H9 (cell line): ENCODE measurements at regions not wholly inside any gene's neighbourhood (a gene's known extent, or its start where the extent isn't known, plus 50 kb on each side); places are given as distances from the start of the nearest gene placed in this dataset.
"Not testable (repeated sequence)": the region's sequence is repeated elsewhere in the genome, so short reads cannot be mapped to it uniquely, and the experiment has no call there.

ENCODE experiments used
- DNase-seq: peaks from one replicate; pipeline ENCODE4 v3.0.0-alpha.2; 2017
- H2AFZ ChIP-seq: one replicate; pipeline ENCODE4 v1.6.1; 2013; ENCODE audit warnings: mild to moderate bottlenecking, low read length, control low read depth, moderate library complexity
- H2AK5ac ChIP-seq: 2 replicates; pipeline ENCODE4 v1.6.1; 2013; ENCODE audit warnings: low read length, control low read depth, mixed read lengths; ENCODE audit not compliant: insufficient read length
- H2BK120ac ChIP-seq: one replicate; pipeline ENCODE4 v1.6.1; 2013; ENCODE audit warnings: low read depth, mild to moderate bottlenecking, low read length, control low read depth, inconsistent platforms; ENCODE audit not compliant: poor library complexity, severe bottlenecking
- H2BK12ac ChIP-seq: 2 replicates; pipeline ENCODE4 v1.6.1; 2013; ENCODE audit warnings: low read length, control low read depth, mixed read lengths, low read depth; ENCODE audit not compliant: insufficient read length
- H2BK15ac ChIP-seq: 2 replicates; pipeline ENCODE4 v1.6.1; 2013; ENCODE audit warnings: low read depth, low read length, control low read depth
- H2BK20ac ChIP-seq: one replicate; pipeline ENCODE4 v1.6.1; 2013; ENCODE audit warnings: low read depth, mild to moderate bottlenecking, low read length, control low read depth, inconsistent platforms; ENCODE audit not compliant: poor library complexity, severe bottlenecking
- H2BK5ac ChIP-seq: 2 replicates; pipeline ENCODE4 v1.6.1; 2013; ENCODE audit warnings: low read length, control low read depth, mixed read lengths; ENCODE audit not compliant: insufficient read length
- H3K14ac ChIP-seq: 2 replicates; pipeline ENCODE4 v1.6.1; 2013; ENCODE audit warnings: low read length, control low read depth; ENCODE audit not compliant: insufficient read depth
- H3K18ac ChIP-seq: 2 replicates; pipeline ENCODE4 v1.6.1; 2013; ENCODE audit warnings: low read depth, mild to moderate bottlenecking, mixed read lengths, low read length, control low read depth; ENCODE audit not compliant: insufficient read length
- H3K23ac ChIP-seq: 2 replicates; pipeline ENCODE4 v1.6.1; 2013; ENCODE audit warnings: low read length, control low read depth, mixed read lengths, low read depth; ENCODE audit not compliant: insufficient read length
- H3K23me2 ChIP-seq: 2 replicates; pipeline ENCODE4 v1.6.1; 2013; ENCODE audit warnings: low read depth, mild to moderate bottlenecking, mixed read lengths, low read length, control low read depth; ENCODE audit not compliant: insufficient read length, poor library complexity, severe bottlenecking
- H3K27ac ChIP-seq: 2 replicates; pipeline ENCODE4 v1.5.1; 2013; ENCODE audit warnings: low read length, control low read depth, mixed read lengths, low read depth; ENCODE audit not compliant: insufficient read length
- H3K27me3 ChIP-seq: 2 replicates; pipeline ENCODE4 v1.6.1; 2013; ENCODE audit warnings: low read length, control low read depth, inconsistent platforms; ENCODE audit not compliant: insufficient read depth
- H3K4ac ChIP-seq: 2 replicates; pipeline ENCODE4 v1.6.1; 2013; ENCODE audit warnings: low read depth, mild to moderate bottlenecking, control low read depth, inconsistent platforms, low read length, moderate library complexity
- H3K4me1 ChIP-seq: 2 replicates; pipeline ENCODE4 v1.6.1; 2013; ENCODE audit warnings: low read length, control low read depth, inconsistent platforms; ENCODE audit not compliant: insufficient read depth
- H3K4me2 ChIP-seq: 2 replicates; pipeline ENCODE4 v1.6.1; 2013; ENCODE audit warnings: low read length, control low read depth, mixed read lengths; ENCODE audit not compliant: insufficient read length, insufficient read depth
- H3K56ac ChIP-seq: 2 replicates; pipeline ENCODE4 v1.6.1; 2013; ENCODE audit warnings: low read depth, mild to moderate bottlenecking, mixed read lengths, low read length, control low read depth; ENCODE audit not compliant: insufficient read length
- H3K79me1 ChIP-seq: 2 replicates; pipeline ENCODE4 v1.6.1; 2013; ENCODE audit warnings: low read depth, mild to moderate bottlenecking, moderate library complexity, low read length, control low read depth, inconsistent platforms; ENCODE audit not compliant: insufficient read depth, poor library complexity, severe bottlenecking
- H3K79me2 ChIP-seq: 2 replicates; pipeline ENCODE4 v1.6.1; 2013; ENCODE audit warnings: low read length, control low read depth, inconsistent platforms; ENCODE audit not compliant: insufficient read depth
- H3K9ac ChIP-seq: 2 replicates; pipeline ENCODE4 v1.6.1; 2013; ENCODE audit warnings: low read length, control low read depth, mixed read lengths; ENCODE audit not compliant: insufficient read length; ENCODE audit errors: extremely low read depth
- H3K9me3 ChIP-seq: one replicate; pipeline ENCODE4 v1.6.1; 2013; ENCODE audit warnings: low read depth, low read length, inconsistent platforms; ENCODE audit not compliant: control insufficient read depth
- H3T11ph ChIP-seq: one replicate; pipeline ENCODE4 v1.6.1; 2013; ENCODE audit warnings: mild to moderate bottlenecking, low read length, control low read depth, inconsistent platforms
- H4K20me1 ChIP-seq: one replicate; pipeline ENCODE4 v1.6.1; 2013; ENCODE audit not compliant: control insufficient read depth, insufficient read length, insufficient read depth
- H4K5ac ChIP-seq: 2 replicates; pipeline ENCODE4 v1.6.1; 2013; ENCODE audit warnings: low read depth, mild to moderate bottlenecking, mixed read lengths, low read length, control low read depth; ENCODE audit not compliant: insufficient read length
- H4K8ac ChIP-seq: replicated peaks from 2 replicates; pipeline ENCODE4 v1.6.1; 2013; ENCODE audit warnings: low read length, control low read depth, mixed read lengths, low read depth; ENCODE audit not compliant: insufficient read length
- H4K91ac ChIP-seq: 2 replicates; pipeline ENCODE4 v1.6.1; 2013; ENCODE audit warnings: low read depth, mild to moderate bottlenecking, moderate library complexity, mixed read lengths, low read length, control low read depth; ENCODE audit not compliant: insufficient read length
- H3K27ac Mint-ChIP-seq, 3 experiments: 2 replicates in 2 of 3; 3 replicates in 1 of 3; pipeline ENCODE4 v1.8.0; 2020 to 2021; ENCODE audit warnings: mixed read lengths in 3 of 3, mild to moderate bottlenecking in 1 of 3, moderate library complexity in 1 of 3
- H3K27me3 Mint-ChIP-seq: 2 replicates; pipeline ENCODE4 v1.8.0; 2021; ENCODE audit warnings: low read depth, mild to moderate bottlenecking, moderate library complexity, mixed read lengths
- H3K36me3 Mint-ChIP-seq, 3 experiments: 2 replicates in 2 of 3; 3 replicates in 1 of 3; pipeline ENCODE4 v1.8.0; 2020 to 2021; ENCODE audit warnings: low read depth in 3 of 3, mixed read lengths in 3 of 3; ENCODE audit not compliant: insufficient read depth in 1 of 3
- H3K4me1 Mint-ChIP-seq, 2 experiments: 2 replicates each; pipeline ENCODE4 v1.8.0; 2020; ENCODE audit warnings: mixed read lengths in 2 of 2
- H3K4me3 Mint-ChIP-seq, 2 experiments: 2 replicates in 1 of 2; 3 replicates in 1 of 2; pipeline ENCODE4 v1.8.0; 2020 to 2021; ENCODE audit warnings: mild to moderate bottlenecking in 2 of 2, mixed read lengths in 2 of 2, moderate library complexity in 1 of 2
- H3K9me3 Mint-ChIP-seq, 2 experiments: 2 replicates in 1 of 2; 3 replicates in 1 of 2; pipeline ENCODE4 v1.8.0; 2020; ENCODE audit warnings: mild to moderate bottlenecking in 2 of 2, mixed read lengths in 2 of 2, moderate library complexity in 1 of 2
- WGBS: extraction: QIAGEN DNeasy Blood & Tissue Kit; methylation state at CpG from one replicate; pipeline ENCODE4 v1.1.7; 2013; ENCODE audit warnings: missing lambda C conversion rate, low lambda C conversion rate, mixed read lengths; ENCODE audit not compliant: insufficient read length; ENCODE audit errors: extremely low coverage; 5-methylcytosine and 5-hydroxymethylcytosine counted together
- TF ChIP-seq, protein P1 (sequence below): fragments of 200-600 bp; sonication (generic); conservative IDR thresholded peaks from 3 replicates; pipeline ENCODE4 v1.8.0; 2021; ENCODE audit warnings: antibody characterized with exemption, mild to moderate bottlenecking

GRCh38 chr1:79895573-79895972 is 889.0 kb upstream of the ADGRL4 start:
- Histone ChIP-seq H3K23me2 (no peaks in the 10 kb centered on the region), H4K5ac (no peak overlapping the region), H2BK15ac (no peak overlapping the region), H3K27ac (no peak overlapping the region), H2BK120ac (no peak overlapping the region), H3K79me2 (no peaks in the 10 kb centered on the region), H3K56ac (no peak overlapping the region), H3K9me3 (no peaks in the 10 kb centered on the region), H4K8ac (no peak overlapping the region), H4K91ac (no peak overlapping the region), H3K79me1 (no peaks in the 10 kb centered on the region), H3K4ac (no peak overlapping the region), H3K14ac (no peak overlapping the region), H2BK12ac (no peak overlapping the region), H3K27me3 (no peaks in the 10 kb centered on the region), H3K4me2 (no peak overlapping the region), H2BK20ac (no peak overlapping the region), H2AK5ac (no peak overlapping the region), H3T11ph (no peak overlapping the region), H2BK5ac (no peak overlapping the region), H4K20me1 (no peaks in the 10 kb centered on the region), H3K4me1 (no peaks in the 10 kb centered on the region), H3K9ac (no peak overlapping the region), H2AFZ (no peak overlapping the region), H3K23ac (no peak overlapping the region), H3K18ac (no peak overlapping the region)
- no peak overlapping the region for H3K4me3 Mint-ChIP-seq
- peaks cover 10 to 12% of the 10 kb centered on the region in 2 experiments; a peak in 4 of 5 replicates for H3K9me3 Mint-ChIP-seq
- no peak for DNase-seq
- no peak overlapping the region for H3K27ac Mint-ChIP-seq
- TF ChIP-seq, protein P1, sequence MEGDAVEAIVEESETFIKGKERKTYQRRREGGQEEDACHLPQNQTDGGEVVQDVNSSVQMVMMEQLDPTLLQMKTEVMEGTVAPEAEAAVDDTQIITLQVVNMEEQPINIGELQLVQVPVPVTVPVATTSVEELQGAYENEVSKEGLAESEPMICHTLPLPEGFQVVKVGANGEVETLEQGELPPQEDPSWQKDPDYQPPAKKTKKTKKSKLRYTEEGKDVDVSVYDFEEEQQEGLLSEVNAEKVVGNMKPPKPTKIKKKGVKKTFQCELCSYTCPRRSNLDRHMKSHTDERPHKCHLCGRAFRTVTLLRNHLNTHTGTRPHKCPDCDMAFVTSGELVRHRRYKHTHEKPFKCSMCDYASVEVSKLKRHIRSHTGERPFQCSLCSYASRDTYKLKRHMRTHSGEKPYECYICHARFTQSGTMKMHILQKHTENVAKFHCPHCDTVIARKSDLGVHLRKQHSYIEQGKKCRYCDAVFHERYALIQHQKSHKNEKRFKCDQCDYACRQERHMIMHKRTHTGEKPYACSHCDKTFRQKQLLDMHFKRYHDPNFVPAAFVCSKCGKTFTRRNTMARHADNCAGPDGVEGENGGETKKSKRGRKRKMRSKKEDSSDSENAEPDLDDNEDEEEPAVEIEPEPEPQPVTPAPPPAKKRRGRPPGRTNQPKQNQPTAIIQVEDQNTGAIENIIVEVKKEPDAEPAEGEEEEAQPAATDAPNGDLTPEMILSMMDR: no peak
- H3K4me1 Mint-ChIP-seq: no peaks in the 10 kb centered on the region
- WGBS: no CpG with 5 or more reads among the region's 2 CpGs
- H3K27me3 Mint-ChIP-seq: peaks cover 1% of the 10 kb centered on the region; the same call in 1 of the 2 replicates
- H3K36me3 Mint-ChIP-seq: peaks cover 4 to 7% (median 5%) of the 10 kb centered on the region in 3 experiments; a peak in 1 of 7 replicates

DNA sequence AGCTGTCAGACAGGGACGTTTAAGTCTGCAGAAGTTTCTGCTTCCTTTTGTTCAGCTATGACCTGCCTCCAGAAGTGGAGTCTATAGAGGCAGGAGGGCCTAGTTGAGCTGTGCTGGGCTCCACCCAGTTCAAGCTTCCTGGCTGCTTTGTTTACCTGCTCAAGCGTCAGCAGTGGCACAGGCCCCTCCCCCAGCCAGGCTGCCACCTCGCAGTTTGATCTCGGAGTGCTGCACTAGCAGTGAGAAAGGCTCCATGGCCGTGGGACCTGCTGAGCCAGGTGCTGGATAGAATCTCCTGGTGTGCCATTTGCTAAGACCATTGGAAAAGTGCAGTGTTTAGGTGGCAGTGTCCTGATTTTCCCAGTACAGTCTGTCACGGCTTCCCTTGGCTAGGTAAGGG is 887.6 kb upstream of the ADGRL4 start:
- not testable (repeated sequence) for H3K4me3 Mint-ChIP-seq, H3K79me1 ChIP-seq, H4K91ac ChIP-seq, H3K79me2 ChIP-seq, H4K5ac ChIP-seq, H3K4me2 ChIP-seq, H3K9ac ChIP-seq, H3K23me2 ChIP-seq, H3K4ac ChIP-seq, H3K18ac ChIP-seq, H3K23ac ChIP-seq, H3K27ac Mint-ChIP-seq, H2BK15ac ChIP-seq, H3K4me1 Mint-ChIP-seq, H2AFZ ChIP-seq, H2BK20ac ChIP-seq, H3K27me3 ChIP-seq, H3K27me3 Mint-ChIP-seq, H3K56ac ChIP-seq, H2BK120ac ChIP-seq, H2AK5ac ChIP-seq, H3K4me1 ChIP-seq, H4K20me1 ChIP-seq, H2BK12ac ChIP-seq, H3K14ac ChIP-seq, H2BK5ac ChIP-seq, H4K8ac ChIP-seq, H3K9me3 ChIP-seq, H3T11ph ChIP-seq, H3K27ac ChIP-seq
- WGBS: no CpG with 5 or more reads among the region's 6 CpGs
- H3K36me3 Mint-ChIP-seq: peaks cover 6 to 12% (median 7%) of the 10 kb centered on the region in 3 experiments; a peak in 1 of 7 replicates
- DNase-seq: peak; percentile 43
- peaks cover 16 to 19% of the 10 kb centered on the region in 2 experiments; a peak in 4 of 5 replicates for H3K9me3 Mint-ChIP-seq
